GM21723 (cell line): ENCODE measurements at regions not wholly inside any gene's neighbourhood (a gene's known extent, or its start where the extent isn't known, plus 50 kb on each side); places are given as distances from the start of the nearest gene placed in this dataset.
"Not testable (repeated sequence)": the region's sequence is repeated elsewhere in the genome, so short reads cannot be mapped to it uniquely, and the experiment has no call there.

Experiments used
- ATAC-seq: cut with Tn5 transposase; IDR thresholded peaks from one replicate; pipeline ENCODE4 v1.9.1; 2021; ENCODE audit warnings: mild to moderate bottlenecking, moderate library complexity; ENCODE audit not compliant: unreplicated experiment

- ATAC-seq: no peak
Measured at GRCh38 chr18:42530276-42530675, 575.2 kb downstream of the PIK3C3 start.

GRCh38 chr18:42532119-42532518 is 577.1 kb downstream of the PIK3C3 start:
- no peak for ATAC-seq

DNA sequence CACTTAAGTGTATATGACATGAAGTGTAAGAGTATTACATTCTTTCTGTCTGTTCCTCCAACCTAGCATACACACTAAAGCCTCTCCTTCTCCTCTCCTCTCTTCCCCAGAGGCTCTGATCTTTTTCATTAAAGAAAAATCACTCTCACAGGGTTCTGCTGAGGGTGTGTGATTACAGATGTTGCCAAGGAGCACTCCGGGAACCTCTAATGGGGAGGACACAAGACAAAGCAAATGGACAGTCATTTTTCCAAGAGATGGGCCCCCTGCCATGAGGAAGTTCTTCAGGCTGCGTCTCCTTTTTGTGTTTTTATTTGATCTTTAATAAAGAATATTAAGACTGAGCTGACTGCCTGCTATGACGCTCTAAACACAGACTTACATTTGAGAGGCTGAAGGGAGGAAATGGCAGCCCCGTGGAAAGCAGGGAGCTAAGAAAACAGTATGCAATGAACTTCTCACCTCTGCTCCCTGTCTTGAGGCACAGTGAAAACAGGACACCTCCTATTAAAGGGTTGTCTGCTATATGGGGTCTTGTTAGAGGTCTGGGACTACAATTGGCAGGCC is 578.1 kb downstream of the PIK3C3 start:
- no peak for ATAC-seq

DNA sequence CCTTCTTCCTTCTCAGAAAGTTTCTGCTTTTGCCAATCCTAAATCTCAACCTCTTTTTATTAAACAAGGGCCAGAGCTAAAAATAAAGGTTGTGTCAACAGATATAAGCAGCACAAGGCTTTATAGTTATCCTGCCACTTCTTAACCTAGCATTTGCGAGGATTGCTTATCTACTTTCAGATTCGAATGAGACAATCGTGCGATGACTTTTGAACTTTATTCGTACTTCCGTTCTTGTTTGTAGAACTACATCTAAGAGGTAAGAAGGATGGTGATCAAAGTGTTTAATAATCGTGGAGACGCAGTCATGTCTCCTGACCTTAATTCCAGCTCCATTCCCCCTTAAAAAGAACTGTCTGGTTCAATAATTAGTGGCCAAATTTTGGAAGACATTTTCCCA is 578.6 kb downstream of the PIK3C3 start:
- no peak for ATAC-seq

DNA sequence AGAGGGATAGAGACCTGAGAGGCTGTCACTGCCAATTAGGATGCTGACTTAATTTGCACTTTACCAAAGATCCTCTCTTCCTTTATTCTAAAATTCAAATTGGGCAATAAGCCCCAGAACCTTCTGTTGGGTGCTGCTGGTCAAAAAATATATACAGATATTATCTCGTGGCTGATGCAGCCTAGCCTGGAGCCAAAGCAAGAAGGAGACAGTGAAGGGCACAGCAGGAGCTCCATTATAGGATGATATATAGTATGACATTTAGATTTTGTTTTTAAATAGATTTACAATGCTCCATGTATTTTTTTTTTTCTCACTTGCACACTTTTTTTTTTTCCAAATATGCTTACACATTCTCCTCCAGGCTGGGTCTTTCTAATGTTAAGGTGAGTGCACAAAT is 579.3 kb downstream of the PIK3C3 start:
- no peak for ATAC-seq

- no peak for ATAC-seq
Measured at GRCh38 chr18:42536442-42536841, 579.0 kb downstream of the RIT2 start.

- no peak for ATAC-seq
Measured at GRCh38 chr18:42537291-42537690, 578.2 kb downstream of the RIT2 start.

GRCh38 chr18:42544901-42545300 is 570.6 kb downstream of the RIT2 start:
- no peak for ATAC-seq

DNA sequence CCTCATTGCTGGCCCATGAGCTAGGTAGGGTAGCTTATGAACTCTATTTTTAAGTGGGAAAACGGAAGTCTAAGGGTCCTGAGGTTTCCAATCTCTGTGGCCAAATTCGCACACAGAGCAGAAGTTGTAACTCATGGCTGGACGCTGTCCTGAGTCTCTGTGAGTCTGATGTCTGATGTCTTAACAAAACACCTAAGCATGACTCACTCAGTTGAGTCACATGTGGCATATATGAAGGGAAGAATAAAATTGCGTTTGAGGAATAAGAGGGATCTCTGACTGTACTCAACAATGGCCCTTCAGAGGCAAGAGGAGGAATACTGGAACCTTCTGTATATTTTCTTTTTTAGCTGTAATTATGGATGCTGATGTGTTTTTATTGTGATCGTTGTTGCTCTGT is 569.7 kb downstream of the RIT2 start:
- ATAC-seq: no peak

DNA sequence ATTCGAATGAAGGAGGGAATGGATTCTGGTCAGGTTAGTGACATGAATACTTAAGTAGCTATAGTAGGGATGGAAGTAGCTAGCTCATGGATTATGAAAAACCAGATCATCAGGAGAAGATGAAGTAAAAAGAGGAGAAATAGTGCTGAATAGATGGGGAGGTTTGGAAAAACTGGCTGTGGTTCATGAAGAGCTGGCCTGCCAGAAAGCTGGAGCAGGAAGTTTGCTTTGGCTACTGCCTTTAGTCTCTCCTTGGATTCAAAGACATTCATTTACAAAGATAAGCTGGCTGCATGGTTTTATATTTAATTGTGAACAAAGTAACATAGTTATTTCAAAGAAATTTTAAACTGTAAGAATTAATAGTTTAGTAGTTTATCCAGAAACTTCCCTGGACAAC is 567.0 kb downstream of the RIT2 start:
- no peak for ATAC-seq

DNA sequence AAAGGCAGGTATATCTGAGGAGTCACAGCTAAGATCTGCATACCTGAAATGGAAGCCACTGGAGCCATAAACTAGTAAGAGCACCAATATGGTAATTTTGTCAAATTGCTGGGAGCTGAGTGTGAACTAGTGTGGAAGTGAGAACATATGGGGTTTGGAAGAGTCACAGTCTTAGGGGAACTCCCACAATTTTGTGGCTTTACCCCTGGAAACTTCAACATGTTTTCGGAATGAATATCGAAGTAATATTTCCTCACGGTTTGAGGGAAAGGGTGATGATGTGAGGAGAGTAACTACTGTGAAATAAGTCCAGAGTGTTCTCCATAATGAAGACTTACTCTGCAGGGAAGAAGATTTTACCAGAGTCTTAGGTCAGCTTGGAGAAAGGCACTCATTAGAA is 565.9 kb downstream of the RIT2 start:
- ATAC-seq: no peak

DNA sequence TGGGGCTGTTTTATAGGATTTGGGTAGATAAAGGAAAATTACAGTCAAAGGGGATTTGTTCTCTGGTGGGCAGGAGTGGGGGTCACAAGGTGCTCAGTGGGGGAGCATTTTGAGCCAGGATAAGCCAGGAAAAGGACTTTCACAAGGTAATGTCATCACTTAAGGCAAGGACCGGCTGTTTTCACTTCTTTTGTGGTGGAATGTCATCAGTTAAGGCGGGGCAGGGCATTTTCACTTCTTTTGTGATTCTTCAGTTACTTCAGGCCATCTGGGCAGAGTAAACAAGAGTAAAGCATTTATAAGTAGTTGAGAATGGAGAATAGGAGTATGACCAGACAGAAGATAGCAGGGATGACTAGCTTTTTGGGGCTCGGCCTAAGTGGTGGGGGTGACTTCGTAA is 562.9 kb downstream of the RIT2 start:
- ATAC-seq: not testable (repeated sequence)

- ATAC-seq: no peak
Measured at GRCh38 chr18:42559069-42559690, 556.3 kb downstream of the RIT2 start.

DNA sequence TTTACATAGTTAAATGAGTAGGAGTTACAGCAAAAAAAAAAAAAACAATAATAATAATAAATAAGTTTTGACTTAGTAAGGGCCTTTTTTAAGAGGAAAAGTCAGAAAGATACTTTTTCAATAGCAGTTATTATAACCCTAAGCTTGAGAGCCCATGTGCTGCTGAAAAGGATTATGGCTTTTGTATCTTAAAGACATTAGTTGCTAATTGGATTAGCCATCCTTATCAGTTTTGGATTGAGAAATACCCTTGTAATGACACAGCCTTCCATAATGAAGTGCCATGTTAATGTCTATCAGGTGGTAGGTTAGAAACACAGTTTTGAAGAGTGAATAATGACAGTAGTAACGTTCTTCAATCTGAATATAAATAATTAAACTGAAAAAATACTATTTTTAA is 554.0 kb downstream of the RIT2 start:
- ATAC-seq: no peak

GRCh38 chr18:42563995-42564394 is 551.5 kb downstream of the RIT2 start:
- no peak for ATAC-seq

GRCh38 chr18:42564761-42565160 is 550.7 kb downstream of the RIT2 start:
- no peak for ATAC-seq

GRCh38 chr18:42568773-42569172 is 546.7 kb downstream of the RIT2 start:
- no peak for ATAC-seq

DNA sequence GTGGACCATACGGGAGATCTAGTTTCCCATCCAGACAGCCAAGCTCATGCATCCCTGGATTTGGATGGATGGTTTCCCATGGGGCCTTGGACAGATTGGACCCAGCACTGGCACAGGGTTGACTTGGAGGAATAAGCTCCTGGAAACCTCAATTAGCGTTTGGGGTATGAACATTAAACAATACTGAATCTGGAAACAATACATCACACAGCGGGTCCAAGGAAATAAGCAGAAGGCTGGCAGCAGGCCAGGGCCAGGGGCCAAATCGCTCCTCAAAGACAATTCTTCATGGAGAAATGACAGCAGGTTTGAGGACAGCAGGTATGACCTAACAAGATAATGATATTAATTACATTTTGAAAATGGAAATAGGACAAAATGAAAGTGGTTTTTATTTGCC is 540.6 kb downstream of the RIT2 start:
- ATAC-seq: no peak

DNA sequence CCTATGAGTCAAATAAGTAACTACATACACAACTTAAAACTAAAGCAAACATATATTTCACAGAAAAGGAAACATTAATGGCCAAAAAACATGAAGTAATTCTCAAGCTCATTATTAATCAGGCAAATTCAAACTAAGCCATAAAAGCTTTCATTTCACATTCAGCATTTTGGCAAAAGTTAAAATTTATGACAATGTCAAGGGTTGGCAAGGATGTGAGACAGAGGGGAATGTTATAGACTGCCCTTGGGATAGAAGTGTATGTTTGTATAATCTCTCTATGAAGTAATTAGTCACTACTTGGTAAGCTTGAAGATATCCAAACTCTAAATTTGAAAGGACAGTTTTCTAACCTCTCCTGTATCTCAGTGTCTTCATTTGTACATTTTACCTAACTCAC is 539.4 kb downstream of the RIT2 start:
- no peak for ATAC-seq

DNA sequence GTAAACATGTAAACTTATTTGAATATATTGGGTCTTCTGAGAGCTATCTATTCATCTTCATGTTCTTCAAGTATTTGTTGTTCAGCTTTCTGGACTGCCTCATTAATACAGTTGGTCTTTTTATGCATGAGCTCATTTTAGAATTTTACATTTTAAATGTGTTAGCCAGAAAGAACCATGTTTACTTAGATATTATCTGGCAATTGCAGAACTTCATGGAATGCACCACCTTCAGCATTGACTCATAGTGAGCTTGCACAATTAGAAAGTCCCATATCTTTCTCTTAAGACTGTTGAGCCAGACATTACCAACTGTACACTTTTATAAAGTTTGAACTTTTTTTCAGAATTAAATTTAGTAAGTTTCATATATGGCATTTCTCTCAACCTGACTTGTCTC is 536.7 kb downstream of the RIT2 start:
- no peak for ATAC-seq

DNA sequence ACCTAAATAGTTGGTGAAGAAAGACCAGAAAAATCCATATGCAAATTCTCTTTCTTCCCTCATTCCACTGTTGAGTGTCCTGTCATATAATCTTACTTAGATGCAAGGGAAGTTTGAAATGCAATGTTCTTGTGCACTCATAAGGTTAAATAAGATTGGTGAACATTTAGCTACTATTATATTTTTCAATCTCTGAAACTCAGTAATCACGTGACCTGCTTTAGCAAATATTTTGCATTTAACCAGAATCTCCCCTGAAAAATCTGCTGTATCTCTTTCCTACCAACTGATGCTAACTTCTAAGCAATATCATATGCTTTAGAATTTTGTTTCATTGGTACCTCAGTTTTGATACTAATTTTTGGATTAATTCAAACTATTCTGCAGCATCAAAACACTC is 533.2 kb downstream of the RIT2 start:
- no peak for ATAC-seq

GRCh38 chr18:42583283-42583731 is 532.2 kb downstream of the RIT2 start:
- no peak for ATAC-seq

DNA sequence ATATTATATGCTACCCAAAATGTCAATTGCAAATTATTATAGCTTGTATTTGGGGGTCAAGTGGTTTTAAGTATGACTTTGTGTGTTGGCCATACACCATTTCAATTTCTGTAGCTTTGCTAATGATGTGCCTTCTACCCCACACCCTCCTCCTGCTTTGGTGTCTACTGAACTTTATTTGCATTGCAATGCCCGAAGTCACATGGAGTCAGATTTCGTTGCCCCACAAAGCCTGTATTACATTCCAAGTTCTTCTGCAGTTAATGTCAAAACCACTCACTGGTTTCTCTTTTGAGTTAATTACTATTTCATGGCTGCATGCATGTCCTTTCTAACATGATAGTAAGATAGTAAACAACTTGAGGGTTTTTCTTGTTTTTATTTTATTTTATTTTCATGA is 528.9 kb downstream of the RIT2 start:
- no peak for ATAC-seq
